DND-41 (cell line): ENCODE measurements at regions not wholly inside any gene's neighbourhood (a gene's known extent, or its start where the extent isn't known, plus 50 kb on each side); places are given as distances from the start of the nearest gene placed in this dataset.

Source experiments
- ATAC-seq: fragments of 200-7000 bp; cut with Tn5 transposase; 3 replicates; pipeline ENCODE4 v1.9.1; 2021; ENCODE audit warnings: low read depth; ENCODE audit not compliant: insufficient read depth
- DNase-seq: peaks from one replicate; pipeline ENCODE4 v3.0.0-alpha.2; 2020
- H2AFZ ChIP-seq: 2 replicates; pipeline ENCODE4 v1.6.0; 2012; ENCODE audit warnings: low read depth, low read length
- H3K27ac ChIP-seq: 2 replicates; pipeline ENCODE4 v1.5.1; 2012; ENCODE audit warnings: low read length, inconsistent platforms
- H3K27me3 ChIP-seq: fragments of 200-600 bp; sonication (generic); 2 replicates; pipeline ENCODE4 v1.6.0; 2012; ENCODE audit warnings: low read length, mild to moderate bottlenecking, inconsistent platforms; ENCODE audit not compliant: insufficient read depth, poor library complexity
- H3K36me3 ChIP-seq: 2 replicates; pipeline ENCODE4 v1.5.1; 2012; ENCODE audit warnings: low read length, inconsistent platforms; ENCODE audit not compliant: insufficient read depth
- H3K4me1 ChIP-seq: 2 replicates; pipeline ENCODE4 v1.5.1; 2012; ENCODE audit warnings: mild to moderate bottlenecking, low read length; ENCODE audit not compliant: insufficient read depth
- H3K4me2 ChIP-seq: 2 replicates; pipeline ENCODE4 v1.6.0; 2012; ENCODE audit warnings: mild to moderate bottlenecking, moderate library complexity, low read length, inconsistent platforms; ENCODE audit not compliant: insufficient read depth
- H3K4me3 ChIP-seq, 2 experiments: fragments of 200-600 bp in 1 of 2; shearing (Covaris generic) in 1 of 2; 2 replicates each; pipeline ENCODE4 v1.5.1; 2012 to 2016; ENCODE audit warnings: inconsistent platforms in 2 of 2, low read length in 2 of 2, mild to moderate bottlenecking in 2 of 2, low read depth in 1 of 2, moderate library complexity in 1 of 2
- H3K79me2 ChIP-seq: 2 replicates; pipeline ENCODE4 v1.6.0; 2012; ENCODE audit warnings: low read length, inconsistent platforms; ENCODE audit not compliant: insufficient read depth
- H3K9ac ChIP-seq: 2 replicates; pipeline ENCODE4 v1.6.0; 2012; ENCODE audit warnings: low read depth, mild to moderate bottlenecking, inconsistent platforms, low read length, moderate library complexity
- H3K9me3 ChIP-seq: 2 replicates; pipeline ENCODE4 v1.5.1; 2012; ENCODE audit warnings: low read length, moderate library complexity, mild to moderate bottlenecking, inconsistent platforms; ENCODE audit not compliant: insufficient read depth, severe bottlenecking
- H4K20me1 ChIP-seq: 2 replicates; pipeline ENCODE4 v1.6.0; 2012; ENCODE audit warnings: low read length; ENCODE audit not compliant: insufficient read depth
- EZH2 ChIP-seq: IDR thresholded peaks from 3 replicates; pipeline ENCODE4 v1.6.1; 2012; ENCODE audit warnings: borderline replicate concordance, low read depth, mild to moderate bottlenecking, moderate library complexity, low read length, inconsistent platforms; ENCODE audit not compliant: severe bottlenecking
- TF ChIP-seq, protein P1 (sequence below): IDR thresholded peaks from 2 replicates; pipeline ENCODE4 v1.5.1; 2012; ENCODE audit warnings: borderline replicate concordance, low read length, moderate library complexity, mild to moderate bottlenecking; ENCODE audit not compliant: poor library complexity, severe bottlenecking; ENCODE audit errors: extremely low read depth

DNA sequence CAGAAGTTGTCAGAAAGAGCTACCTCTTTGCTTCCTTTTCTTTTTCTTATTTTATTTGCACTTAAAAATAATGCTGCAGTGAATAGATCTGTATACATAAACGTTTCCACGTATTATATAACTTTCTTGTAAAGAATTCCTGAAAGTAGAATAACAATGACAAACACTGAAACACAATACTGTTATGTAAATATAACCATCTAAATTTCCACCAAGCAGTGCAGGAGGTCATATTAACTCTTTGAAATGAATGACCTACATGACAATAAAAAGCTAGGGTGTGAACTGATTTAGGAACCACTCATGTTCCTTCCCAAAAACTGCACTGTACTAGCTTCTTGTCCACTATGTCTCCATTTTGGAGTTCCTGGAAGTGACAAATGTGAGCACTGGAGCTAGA is 85.8 kb downstream of the COX18 start:
- Histone ChIP-seq H3K9me3 (no peaks in the 10 kb centered on the region), H4K20me1 (no peaks in the 10 kb centered on the region), H3K4me1 (no peaks in the 10 kb centered on the region), H3K36me3 (no peaks in the 10 kb centered on the region), H3K9ac (no peak overlapping the region), H3K4me2 (no peak overlapping the region), H3K4me3 (no peak overlapping the region), H2AFZ (no peak overlapping the region), H3K27me3 (no peaks in the 10 kb centered on the region), H3K27ac (no peak overlapping the region), H3K79me2 (no peaks in the 10 kb centered on the region)
- ATAC-seq (no peak), DNase-seq (no peak)
- no peak for TF ChIP-seq EZH2
- TF ChIP-seq, protein P1, sequence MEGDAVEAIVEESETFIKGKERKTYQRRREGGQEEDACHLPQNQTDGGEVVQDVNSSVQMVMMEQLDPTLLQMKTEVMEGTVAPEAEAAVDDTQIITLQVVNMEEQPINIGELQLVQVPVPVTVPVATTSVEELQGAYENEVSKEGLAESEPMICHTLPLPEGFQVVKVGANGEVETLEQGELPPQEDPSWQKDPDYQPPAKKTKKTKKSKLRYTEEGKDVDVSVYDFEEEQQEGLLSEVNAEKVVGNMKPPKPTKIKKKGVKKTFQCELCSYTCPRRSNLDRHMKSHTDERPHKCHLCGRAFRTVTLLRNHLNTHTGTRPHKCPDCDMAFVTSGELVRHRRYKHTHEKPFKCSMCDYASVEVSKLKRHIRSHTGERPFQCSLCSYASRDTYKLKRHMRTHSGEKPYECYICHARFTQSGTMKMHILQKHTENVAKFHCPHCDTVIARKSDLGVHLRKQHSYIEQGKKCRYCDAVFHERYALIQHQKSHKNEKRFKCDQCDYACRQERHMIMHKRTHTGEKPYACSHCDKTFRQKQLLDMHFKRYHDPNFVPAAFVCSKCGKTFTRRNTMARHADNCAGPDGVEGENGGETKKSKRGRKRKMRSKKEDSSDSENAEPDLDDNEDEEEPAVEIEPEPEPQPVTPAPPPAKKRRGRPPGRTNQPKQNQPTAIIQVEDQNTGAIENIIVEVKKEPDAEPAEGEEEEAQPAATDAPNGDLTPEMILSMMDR, result no peak

DNA sequence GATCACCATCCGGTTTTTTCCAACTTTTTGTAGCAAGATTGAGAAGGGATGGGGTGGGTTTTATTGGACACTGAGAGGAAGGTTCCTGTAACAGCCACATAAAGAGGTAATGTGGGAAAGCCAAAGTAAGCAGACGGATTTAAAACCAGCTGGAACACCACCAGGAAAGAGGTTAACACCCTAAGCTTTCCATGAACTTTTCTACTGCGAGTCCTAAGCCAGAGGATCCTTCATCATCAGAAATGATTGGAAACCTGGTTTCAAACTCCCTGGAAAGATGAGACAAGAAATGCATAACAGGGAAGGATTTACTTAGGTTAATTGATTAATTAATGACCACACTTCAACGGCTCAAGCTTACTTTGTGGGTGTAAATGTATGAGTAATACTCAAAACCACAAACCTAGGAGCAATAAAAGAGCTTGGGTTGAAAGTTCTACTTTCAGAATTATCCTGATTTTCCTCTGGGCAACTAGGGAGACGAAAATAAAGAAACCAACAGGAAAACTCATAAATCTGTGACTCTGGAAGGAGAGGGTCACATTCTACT is 91.5 kb downstream of the COX18 start:
- Histone ChIP-seq H3K4me3 (no peak overlapping the region), H3K36me3 (no peaks in the 10 kb centered on the region), H2AFZ (no peak overlapping the region), H3K9me3 (no peaks in the 10 kb centered on the region), H3K27ac (no peak overlapping the region), H3K9ac (no peak overlapping the region), H4K20me1 (no peaks in the 10 kb centered on the region), H3K4me2 (no peak overlapping the region), H3K79me2 (no peaks in the 10 kb centered on the region), H3K27me3 (no peaks in the 10 kb centered on the region), H3K4me1 (no peaks in the 10 kb centered on the region)
- no peak for TF ChIP-seq EZH2
- TF ChIP-seq, protein P1, result no peak
- no peak for ATAC-seq
- DNase-seq, result no peak

DNA sequence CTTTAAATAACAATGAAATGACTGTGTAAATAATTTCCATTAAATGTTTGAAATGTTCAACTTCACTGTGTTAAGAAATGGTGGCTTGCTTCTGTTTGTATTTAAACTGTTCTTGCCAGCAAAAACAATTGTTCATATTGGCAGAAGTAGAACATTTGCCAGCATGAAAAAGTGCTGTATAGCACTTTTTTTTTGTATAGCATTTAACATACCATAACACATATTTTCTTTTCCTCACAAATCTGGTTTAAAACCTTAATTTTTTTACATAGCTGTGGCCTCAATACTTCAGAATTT is 94.1 kb downstream of the COX18 start:
- Histone ChIP-seq H3K4me1 (no peaks in the 10 kb centered on the region), H3K79me2 (no peaks in the 10 kb centered on the region), H4K20me1 (no peaks in the 10 kb centered on the region), H3K4me3 (no peak overlapping the region), H3K9ac (no peak overlapping the region), H3K36me3 (no peaks in the 10 kb centered on the region), H3K27me3 (no peaks in the 10 kb centered on the region), H3K9me3 (no peaks in the 10 kb centered on the region), H2AFZ (no peak overlapping the region), H3K27ac (no peak overlapping the region), H3K4me2 (no peak overlapping the region)
- no peak for TF ChIP-seq EZH2
- TF ChIP-seq, protein P1, result no peak
- DNase-seq, result no peak
- ATAC-seq, result no peak
